GM21723 (cell line): ENCODE measurements at regions not wholly inside any gene's neighbourhood (a gene's known extent, or its start where the extent isn't known, plus 50 kb on each side); places are given as distances from the start of the nearest gene placed in this dataset.
"Not testable (repeated sequence)": the region's sequence is repeated elsewhere in the genome, so short reads cannot be mapped to it uniquely, and the experiment has no call there.

Experiments
- ATAC-seq: cut with Tn5 transposase; IDR thresholded peaks from one replicate; pipeline ENCODE4 v1.9.1; 2021; ENCODE audit warnings: mild to moderate bottlenecking, moderate library complexity; ENCODE audit not compliant: unreplicated experiment

- no peak for ATAC-seq
Observed at GRCh38 chr13:82129281-82129680, 1753.0 kb downstream of the SLITRK1 start.

GRCh38 chr13:82118589-82118988 lies 1763.7 kb downstream of the SLITRK1 start:
- no peak for ATAC-seq

- no peak for ATAC-seq
Observed at GRCh38 chr13:82116422-82116989, 1765.8 kb downstream of the SLITRK1 start.

GRCh38 chr13:82115391-82115790 lies 1766.9 kb downstream of the SLITRK1 start:
- ATAC-seq = no peak

- ATAC-seq = no peak
Observed at GRCh38 chr13:82096256-82096655, 1755.3 kb upstream of the SPRY2 start.

GRCh38 chr13:82092312-82092711 lies 1751.4 kb upstream of the SPRY2 start:
- ATAC-seq = no peak

- ATAC-seq = no peak
Observed at GRCh38 chr13:82088781-82089180, 1747.9 kb upstream of the SPRY2 start.

GRCh38 chr13:82076496-82076895 lies 1735.6 kb upstream of the SPRY2 start:
- ATAC-seq = no peak

GRCh38 chr13:82070416-82070815 lies 1729.5 kb upstream of the SPRY2 start:
- no peak for ATAC-seq

- no peak for ATAC-seq
Observed at GRCh38 chr13:82062772-82063171, 1721.8 kb upstream of the SPRY2 start.

GRCh38 chr13:82058364-82058763 lies 1717.4 kb upstream of the SPRY2 start:
- ATAC-seq = no peak

- not testable (repeated sequence) for ATAC-seq
Observed at GRCh38 chr13:82045316-82045715, 1704.4 kb upstream of the SPRY2 start.

GRCh38 chr13:82036602-82037001 lies 1695.7 kb upstream of the SPRY2 start:
- no peak for ATAC-seq

- ATAC-seq = no peak
Observed at GRCh38 chr13:82011355-82011754, 1670.4 kb upstream of the SPRY2 start.

- ATAC-seq = no peak
Observed at GRCh38 chr13:82010780-82011179, 1669.9 kb upstream of the SPRY2 start.

GRCh38 chr13:82002710-82003109 lies 1661.8 kb upstream of the SPRY2 start:
- ATAC-seq = no peak

GRCh38 chr13:81995316-81995715 lies 1654.4 kb upstream of the SPRY2 start:
- no peak for ATAC-seq

GRCh38 chr13:81990652-81991051 lies 1649.7 kb upstream of the SPRY2 start:
- no peak for ATAC-seq

GRCh38 chr13:81988567-81988966 lies 1647.6 kb upstream of the SPRY2 start:
- ATAC-seq = no peak

- ATAC-seq = no peak
Observed at GRCh38 chr13:81987677-81988357, 1646.9 kb upstream of the SPRY2 start.

GRCh38 chr13:81987159-81987558 lies 1646.2 kb upstream of the SPRY2 start:
- ATAC-seq = no peak

GRCh38 chr13:81986308-81986707 lies 1645.4 kb upstream of the SPRY2 start:
- ATAC-seq = no peak

- ATAC-seq = no peak
Observed at GRCh38 chr13:81957121-81957520, 1616.2 kb upstream of the SPRY2 start.
